ENCODE measurements at regions not wholly inside any gene's neighbourhood (a gene's known extent, or its start where the extent isn't known, plus 50 kb on each side); places are given as distances from the start of the nearest gene placed in this dataset.

DNA sequence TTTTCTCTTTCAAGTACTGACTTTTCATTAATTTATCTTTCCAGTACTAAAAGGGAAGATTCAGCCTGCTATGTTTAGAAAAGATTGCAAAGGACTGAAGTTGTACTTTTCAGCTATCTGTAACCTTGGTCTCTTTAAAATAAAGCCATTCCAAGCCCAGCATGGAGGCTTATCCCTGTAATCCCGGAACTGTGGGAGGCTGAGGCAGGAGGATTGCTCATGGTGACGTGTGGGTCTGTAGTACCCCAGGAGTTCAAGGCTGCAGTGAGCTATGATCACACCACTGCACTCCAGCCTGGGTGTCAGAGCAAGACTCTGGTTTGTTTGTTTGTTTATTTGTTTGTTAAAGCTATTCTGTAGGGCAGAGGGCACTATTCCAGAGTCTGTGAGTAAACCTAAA, 50.6 kb upstream of the TMEM170B start:
- Histone ChIP-seq H3K27me3 (ENCODE audit: insufficient read depth, low read length) (no peaks in the 10 kb centered on the region), H3K4me3 (ENCODE audit: low read length) (no peak overlapping the region), H3K27ac (ENCODE audit: low read depth, low read length) (no peak overlapping the region), H3K9me3 (ENCODE audit: insufficient read depth, low read depth, low read length) (no peaks in the 10 kb centered on the region), H3K36me3 (ENCODE audit: insufficient read depth, low read length) (no peaks in the 10 kb centered on the region), H3K9ac (ENCODE audit: low read depth, low read length) (no peak overlapping the region), H3K4me1 (ENCODE audit: insufficient read depth, low read length) (peaks cover 9% of the 10 kb centered on the region; the same call in 1 of the 2 replicates)
- WGBS, result 83% methylated on average over 2 of the region's 2 CpGs

DNA sequence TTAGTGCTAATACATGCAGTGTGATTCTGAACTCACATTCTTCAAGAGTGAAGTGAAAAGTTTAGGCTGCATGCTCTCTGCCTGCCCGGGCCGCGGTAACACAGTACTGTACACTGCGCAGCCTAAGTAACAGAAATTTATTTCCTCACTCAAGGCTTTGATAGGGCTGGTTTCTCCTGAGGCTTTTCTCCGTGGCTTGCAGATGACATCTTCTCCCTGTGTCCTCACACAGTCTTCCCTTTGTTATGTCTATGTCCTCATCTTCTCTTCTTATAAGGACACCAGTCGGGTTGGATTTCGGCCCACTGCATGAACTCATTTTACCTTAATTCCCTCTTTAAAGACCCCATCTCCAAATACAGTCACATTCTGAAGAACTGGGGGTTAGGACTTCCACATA, 51.1 kb upstream of the TMEM170B start:
- no peaks in the 10 kb centered on the region for H3K27me3 ChIP-seq (ENCODE audit: insufficient read depth, low read length)
- H3K9me3 ChIP-seq (ENCODE audit: insufficient read depth, low read depth, low read length), result no peaks in the 10 kb centered on the region
- no peak overlapping the region for H3K9ac ChIP-seq (ENCODE audit: low read depth, low read length)
- WGBS, result 97% methylated on average over 7 of the region's 7 CpGs
- no peaks in the 10 kb centered on the region for H3K36me3 ChIP-seq (ENCODE audit: insufficient read depth, low read length)
- no peak overlapping the region for H3K27ac ChIP-seq (ENCODE audit: low read depth, low read length)
- H3K4me3 ChIP-seq (ENCODE audit: low read length), result no peak overlapping the region
- peaks cover 9% of the 10 kb centered on the region; the same call in 1 of the 2 replicates for H3K4me1 ChIP-seq (ENCODE audit: insufficient read depth, low read length)

GRCh38 chr6:11486051-11486450, 51.5 kb upstream of the TMEM170B start:
- no peaks in the 10 kb centered on the region for H3K36me3 ChIP-seq (ENCODE audit: insufficient read depth, low read length)
- no peak overlapping the region for H3K9ac ChIP-seq (ENCODE audit: low read depth, low read length)
- H3K4me3 ChIP-seq (ENCODE audit: low read length), result no peak overlapping the region
- peaks cover 9% of the 10 kb centered on the region; the same call in 1 of the 2 replicates for H3K4me1 ChIP-seq (ENCODE audit: insufficient read depth, low read length)
- H3K27ac ChIP-seq (ENCODE audit: low read depth, low read length), result no peak overlapping the region
- 88% methylated on average over 2 of the region's 2 CpGs for WGBS
- H3K9me3 ChIP-seq (ENCODE audit: insufficient read depth, low read depth, low read length), result no peaks in the 10 kb centered on the region
- no peaks in the 10 kb centered on the region for H3K27me3 ChIP-seq (ENCODE audit: insufficient read depth, low read length)

GRCh38 chr6:11485271-11485670, 52.3 kb upstream of the TMEM170B start:
- H3K27ac ChIP-seq (ENCODE audit: low read depth, low read length), result no peak overlapping the region
- H3K4me1 ChIP-seq (ENCODE audit: insufficient read depth, low read length), result peaks cover 9% of the 10 kb centered on the region; the same call in 1 of the 2 replicates
- WGBS, result 91% methylated on average over 4 of the region's 4 CpGs
- H3K9ac ChIP-seq (ENCODE audit: low read depth, low read length), result no peak overlapping the region
- H3K4me3 ChIP-seq (ENCODE audit: low read length), result no peak overlapping the region
- no peaks in the 10 kb centered on the region for H3K36me3 ChIP-seq (ENCODE audit: insufficient read depth, low read length)
- H3K27me3 ChIP-seq (ENCODE audit: insufficient read depth, low read length), result no peaks in the 10 kb centered on the region
- H3K9me3 ChIP-seq (ENCODE audit: insufficient read depth, low read depth, low read length), result no peaks in the 10 kb centered on the region

GRCh38 chr6:11484441-11484840, 53.1 kb upstream of the TMEM170B start:
- H3K4me3 ChIP-seq (ENCODE audit: low read length), result no peak overlapping the region
- H3K9ac ChIP-seq (ENCODE audit: low read depth, low read length), result no peak overlapping the region
- no peaks in the 10 kb centered on the region for H3K36me3 ChIP-seq (ENCODE audit: insufficient read depth, low read length)
- 93% methylated on average over 2 of the region's 2 CpGs for WGBS
- H3K27ac ChIP-seq (ENCODE audit: low read depth, low read length), result no peak overlapping the region
- no peaks in the 10 kb centered on the region for H3K9me3 ChIP-seq (ENCODE audit: insufficient read depth, low read depth, low read length)
- H3K27me3 ChIP-seq (ENCODE audit: insufficient read depth, low read length), result no peaks in the 10 kb centered on the region
- peaks cover 9% of the 10 kb centered on the region; the same call in 1 of the 2 replicates for H3K4me1 ChIP-seq (ENCODE audit: insufficient read depth, low read length)

DNA sequence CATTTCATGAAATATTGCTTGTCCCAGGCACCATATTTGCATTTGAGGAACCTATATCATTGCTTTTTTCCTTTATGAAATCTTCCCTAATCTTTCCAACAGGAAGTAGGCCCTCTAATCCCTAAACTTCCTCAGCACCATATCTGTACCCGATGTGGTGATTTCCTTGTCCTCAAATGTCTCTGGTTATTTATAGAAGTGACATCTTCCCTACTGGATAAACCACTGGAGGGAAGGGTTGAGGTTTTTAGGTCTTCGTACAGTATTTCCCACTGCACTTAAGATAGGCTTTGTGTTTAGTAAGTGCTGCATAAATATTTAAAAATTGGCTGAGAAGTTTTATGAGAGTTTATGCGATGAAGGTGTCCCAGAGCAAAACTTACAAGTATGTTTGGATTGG, 54.9 kb upstream of the TMEM170B start:
- Histone ChIP-seq H3K9ac (ENCODE audit: low read depth, low read length) (no peak overlapping the region), H3K4me3 (ENCODE audit: low read length) (no peak overlapping the region), H3K36me3 (ENCODE audit: insufficient read depth, low read length) (no peaks in the 10 kb centered on the region), H3K9me3 (ENCODE audit: insufficient read depth, low read depth, low read length) (no peaks in the 10 kb centered on the region), H3K27ac (ENCODE audit: low read depth, low read length) (no peak overlapping the region), H3K4me1 (ENCODE audit: insufficient read depth, low read length) (peaks cover 9% of the 10 kb centered on the region; the same call in 1 of the 2 replicates), H3K27me3 (ENCODE audit: insufficient read depth, low read length) (no peaks in the 10 kb centered on the region)
- 95% methylated on average over 3 of the region's 3 CpGs for WGBS

GRCh38 chr6:11480541-11480940, 57.0 kb upstream of the TMEM170B start:
- Histone ChIP-seq H3K36me3 (ENCODE audit: insufficient read depth, low read length) (no peaks in the 10 kb centered on the region), H3K4me3 (ENCODE audit: low read length) (no peak overlapping the region)
- 64% methylated on average over 3 of the region's 4 CpGs for WGBS

GRCh38 chr6:11479296-11479695, 58.3 kb upstream of the TMEM170B start:
- Histone ChIP-seq H3K4me3 (ENCODE audit: low read length) (no peak overlapping the region), H3K27me3 (ENCODE audit: insufficient read depth, low read length) (no peaks in the 10 kb centered on the region; the same call in 1 of the 2 replicates), H3K4me1 (ENCODE audit: insufficient read depth, low read length) (no peaks in the 10 kb centered on the region), H3K9ac (ENCODE audit: low read depth, low read length) (no peak overlapping the region), H3K36me3 (ENCODE audit: insufficient read depth, low read length) (no peaks in the 10 kb centered on the region), H3K9me3 (ENCODE audit: insufficient read depth, low read depth, low read length) (no peaks in the 10 kb centered on the region), H3K27ac (ENCODE audit: low read depth, low read length) (no peak overlapping the region)
- no CpG with 5 or more reads among the region's 1 CpG for WGBS

More at GRCh38 chr6:11480541-11480940, 57.0 kb upstream of the TMEM170B start:
- H3K27ac ChIP-seq (ENCODE audit: low read depth, low read length), result no peak overlapping the region
- no peaks in the 10 kb centered on the region; the same call in 1 of the 2 replicates for H3K27me3 ChIP-seq (ENCODE audit: insufficient read depth, low read length)
- H3K9ac ChIP-seq (ENCODE audit: low read depth, low read length), result no peak overlapping the region
- no peaks in the 10 kb centered on the region for H3K9me3 ChIP-seq (ENCODE audit: insufficient read depth, low read depth, low read length)
- no peaks in the 10 kb centered on the region for H3K4me1 ChIP-seq (ENCODE audit: insufficient read depth, low read length)

GRCh38 chr6:11478586-11478985, 59.0 kb upstream of the TMEM170B start:
- WGBS, result 86% methylated on average over 7 of the region's 7 CpGs
- Histone ChIP-seq H3K4me1 (ENCODE audit: insufficient read depth, low read length) (no peaks in the 10 kb centered on the region), H3K27ac (ENCODE audit: low read depth, low read length) (no peak overlapping the region), H3K9ac (ENCODE audit: low read depth, low read length) (no peak overlapping the region), H3K9me3 (ENCODE audit: insufficient read depth, low read depth, low read length) (no peaks in the 10 kb centered on the region), H3K4me3 (ENCODE audit: low read length) (no peak overlapping the region), H3K36me3 (ENCODE audit: insufficient read depth, low read length) (no peaks in the 10 kb centered on the region), H3K27me3 (ENCODE audit: insufficient read depth, low read length) (no peaks in the 10 kb centered on the region; the same call in 1 of the 2 replicates)

- Histone ChIP-seq H3K9me3 (ENCODE audit: insufficient read depth, low read depth, low read length) (no peaks in the 10 kb centered on the region), H3K9ac (ENCODE audit: low read depth, low read length) (no peak overlapping the region), H3K4me3 (ENCODE audit: low read length) (no peak overlapping the region), H3K4me1 (ENCODE audit: insufficient read depth, low read length) (no peaks in the 10 kb centered on the region), H3K36me3 (ENCODE audit: insufficient read depth, low read length) (no peaks in the 10 kb centered on the region), H3K27me3 (ENCODE audit: insufficient read depth, low read length) (no peaks in the 10 kb centered on the region; the same call in 1 of the 2 replicates), H3K27ac (ENCODE audit: low read depth, low read length) (no peak overlapping the region)
Observed at GRCh38 chr6:11475016-11475415, 62.5 kb upstream of the TMEM170B start.

GRCh38 chr6:11473008-11473740, 64.4 kb upstream of the TMEM170B start:
- Histone ChIP-seq H3K4me1 (ENCODE audit: insufficient read depth, low read length) (no peaks in the 10 kb centered on the region), H3K9ac (ENCODE audit: low read depth, low read length) (no peak overlapping the region), H3K4me3 (ENCODE audit: low read length) (no peak overlapping the region), H3K36me3 (ENCODE audit: insufficient read depth, low read length) (no peaks in the 10 kb centered on the region), H3K27me3 (ENCODE audit: insufficient read depth, low read length) (no peaks in the 10 kb centered on the region; the same call in 1 of the 2 replicates), H3K27ac (ENCODE audit: low read depth, low read length) (no peak overlapping the region), H3K9me3 (ENCODE audit: insufficient read depth, low read depth, low read length) (no peaks in the 10 kb centered on the region)
- 92% methylated on average over 16 of the region's 16 CpGs for WGBS
